ENCODE measurements at regions not wholly inside any gene's neighbourhood (a gene's known extent, or its start where the extent isn't known, plus 50 kb on each side); places are given as distances from the start of the nearest gene placed in this dataset.
"Not testable (repeated sequence)": the region's sequence is repeated elsewhere in the genome, so short reads cannot be mapped to it uniquely, and the experiment has no call there.

DNA sequence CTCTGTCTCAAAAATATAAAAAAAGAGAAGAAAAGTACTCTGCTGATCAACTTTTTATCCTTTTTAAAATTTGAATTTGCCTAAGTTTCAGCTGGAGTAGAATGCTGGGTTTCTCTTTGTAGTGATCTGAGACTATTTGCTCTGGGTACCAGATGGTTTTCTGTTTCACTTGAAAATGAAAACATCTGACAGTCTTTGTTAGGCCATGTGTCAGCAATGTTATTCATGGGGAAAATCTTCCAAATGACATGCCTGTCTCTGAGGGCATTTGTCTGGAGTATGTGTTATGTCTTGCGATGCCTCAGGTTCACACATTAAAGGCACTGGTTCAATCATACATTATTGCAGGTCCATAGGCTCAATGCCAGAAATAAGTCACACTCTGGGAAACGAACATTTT is 175.3 kb upstream of the TMEM229A start:
- no peak for DNase-seq

DNA sequence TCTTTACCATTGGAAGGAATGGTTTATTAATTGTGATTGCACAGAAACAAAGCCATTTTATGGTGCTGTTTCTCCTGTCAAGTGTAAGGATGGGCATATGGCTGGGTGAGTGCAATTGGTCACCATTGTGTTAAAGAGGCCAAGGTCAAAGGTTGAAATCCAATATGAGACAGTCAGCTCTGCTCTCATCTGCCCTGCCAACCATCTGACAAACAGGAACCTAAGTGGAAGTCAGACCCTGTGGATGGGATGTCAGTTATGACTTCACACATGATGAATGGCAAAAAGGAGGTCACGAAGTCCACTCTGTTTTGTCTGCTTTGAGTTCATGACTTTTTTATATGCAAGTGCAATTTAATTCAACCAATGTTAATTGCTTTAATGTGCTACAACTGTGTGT is 172.7 kb upstream of the TMEM229A start:
- DNase-seq = peak in 1 of 3 experiments; percentile 58

DNA sequence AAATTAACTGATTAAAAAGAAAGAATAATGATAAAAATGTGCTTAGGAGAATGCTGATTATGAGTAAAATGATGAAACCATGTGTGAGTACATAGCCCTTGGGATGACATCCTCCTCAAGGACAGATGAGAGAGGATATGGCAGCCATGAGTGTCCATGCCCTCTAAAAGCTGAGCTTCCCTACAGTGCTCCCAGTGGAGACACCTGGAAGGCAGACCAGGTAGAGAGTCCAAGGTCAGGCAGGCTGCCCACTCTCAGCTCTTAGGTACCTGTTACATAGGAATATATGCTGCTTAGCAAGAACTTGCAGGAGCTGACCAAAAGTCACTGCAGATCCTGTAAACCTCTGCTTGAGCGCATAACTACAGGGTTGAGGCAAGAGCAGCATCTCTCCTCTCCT is 169.7 kb upstream of the TMEM229A start:
- DNase-seq = no peak

DNA sequence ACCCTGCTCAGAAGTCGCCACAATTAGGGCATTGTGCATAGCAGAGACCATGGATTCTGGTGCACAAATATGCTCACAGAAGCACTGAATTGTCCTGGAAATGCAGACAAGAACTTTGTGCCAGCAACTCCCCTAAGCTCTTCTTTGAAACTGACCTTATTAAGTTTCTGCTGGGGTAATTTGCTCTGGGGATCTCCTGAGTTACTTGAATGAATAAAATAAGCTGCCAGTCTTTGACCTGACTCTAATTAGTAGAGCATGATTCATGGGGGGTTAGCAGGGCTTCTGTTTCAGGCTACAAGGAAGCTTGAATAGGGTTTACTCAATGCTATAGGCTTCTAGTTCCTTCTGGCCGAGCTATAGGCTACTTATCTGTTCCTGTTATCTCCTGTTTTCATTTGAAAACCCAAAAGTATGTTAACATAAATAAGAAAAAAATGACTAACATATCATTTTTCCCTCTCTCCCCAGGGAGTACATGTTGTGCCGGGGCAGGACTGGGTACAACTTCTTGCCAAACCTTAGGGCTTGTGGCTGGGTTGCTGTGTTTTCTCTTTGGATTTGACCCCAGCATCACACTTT is 169.0 kb upstream of the TMEM229A start:
- DNase-seq = no peak

DNA sequence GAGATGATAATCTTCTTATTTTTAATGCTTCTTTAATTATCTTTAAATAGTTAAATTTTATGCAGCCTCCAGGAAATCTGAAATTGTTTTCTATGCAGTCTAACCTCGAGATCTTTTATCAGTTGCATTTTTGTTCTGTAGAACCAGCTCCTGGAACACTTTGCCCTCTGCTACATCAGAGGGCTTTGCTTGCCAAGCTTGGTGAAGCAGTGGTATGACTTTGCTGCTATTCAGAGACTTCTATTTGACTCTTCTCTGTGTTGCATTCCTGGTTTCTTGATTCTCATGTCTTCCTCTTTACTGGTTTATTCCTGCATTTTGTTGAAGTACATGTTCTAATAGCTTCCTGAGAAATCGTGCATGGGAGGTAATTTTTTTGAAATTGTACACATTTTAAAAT is 163.7 kb upstream of the TMEM229A start:
- DNase-seq = no peak

DNA sequence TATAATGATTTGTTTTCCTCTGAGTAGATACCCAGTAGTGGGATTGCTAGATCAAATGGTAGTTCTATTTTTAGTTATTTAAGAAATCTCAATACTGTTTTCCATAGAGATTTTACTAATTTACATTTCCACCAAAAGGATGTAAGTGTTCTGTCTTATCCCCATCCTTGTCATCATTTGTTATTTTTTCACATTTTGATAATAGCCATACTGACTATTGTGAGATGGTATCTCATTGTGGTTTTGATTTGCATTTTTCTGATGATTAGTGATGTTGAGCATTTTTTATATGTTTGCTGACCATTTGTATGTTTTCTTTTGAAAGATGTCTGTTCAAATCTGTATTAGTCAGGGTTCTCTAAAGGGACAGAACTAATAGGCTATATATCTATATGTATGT is 160.0 kb upstream of the TMEM229A start:
- no peak for DNase-seq

DNA sequence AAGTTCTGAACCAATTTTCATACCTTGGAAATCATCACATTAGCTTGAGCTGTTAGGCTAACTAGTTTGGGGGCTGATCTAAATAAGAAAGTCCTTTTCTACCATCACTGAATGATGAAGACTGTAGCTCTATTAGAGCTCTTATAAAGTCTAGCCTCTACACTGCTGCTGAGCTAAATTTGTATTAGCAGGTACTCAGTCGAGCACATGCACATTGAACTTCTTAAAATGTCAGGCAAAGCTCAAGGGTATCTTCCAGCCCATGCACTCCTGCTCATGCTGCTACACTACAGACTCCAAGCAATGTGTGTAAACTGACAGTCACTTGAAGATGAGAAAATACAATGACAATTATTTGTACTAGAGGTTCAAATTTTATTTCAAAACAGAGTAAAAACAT is 158.8 kb upstream of the TMEM229A start:
- DNase-seq = no peak

DNA sequence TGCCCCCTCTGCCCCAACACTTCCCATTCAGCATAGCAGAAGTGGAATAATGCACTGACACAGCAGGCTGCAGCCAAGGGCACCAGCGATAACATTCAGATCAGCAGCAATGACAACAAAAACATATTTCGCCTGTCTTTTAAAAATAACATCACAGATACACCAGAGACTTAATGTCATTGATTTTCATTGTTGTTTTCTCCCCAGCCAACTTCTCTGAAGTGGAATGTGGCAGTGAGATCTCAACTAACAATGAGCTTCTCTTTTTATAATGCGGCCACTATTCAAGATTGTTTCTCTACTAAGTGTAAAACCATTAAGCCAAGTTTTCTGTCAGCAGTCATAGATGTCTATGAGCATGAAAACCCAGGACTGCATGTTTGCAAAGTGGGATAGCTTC is 158.2 kb upstream of the TMEM229A start:
- DNase-seq = no peak

DNA sequence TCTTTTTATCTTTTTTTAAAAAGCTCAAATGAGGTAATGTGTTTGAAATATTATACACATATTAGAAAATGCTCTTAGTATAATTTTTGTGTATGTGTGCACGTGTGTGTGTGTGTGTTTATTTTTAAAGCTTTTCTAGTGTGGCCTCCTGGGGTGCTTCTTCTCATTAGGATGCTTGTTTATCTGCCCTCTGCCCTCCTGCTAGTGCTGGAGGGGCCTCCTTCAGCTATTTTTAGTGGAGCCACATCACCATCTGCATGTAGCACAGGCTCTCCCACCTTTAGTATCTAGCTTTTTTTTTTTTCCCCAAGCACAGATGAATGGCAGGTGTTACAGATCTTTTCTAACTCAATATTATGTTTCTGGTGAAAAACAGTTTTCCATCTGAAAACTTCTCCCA is 155.7 kb upstream of the TMEM229A start:
- DNase-seq = peak in 2 of 3 experiments; percentile 52 to 85

DNA sequence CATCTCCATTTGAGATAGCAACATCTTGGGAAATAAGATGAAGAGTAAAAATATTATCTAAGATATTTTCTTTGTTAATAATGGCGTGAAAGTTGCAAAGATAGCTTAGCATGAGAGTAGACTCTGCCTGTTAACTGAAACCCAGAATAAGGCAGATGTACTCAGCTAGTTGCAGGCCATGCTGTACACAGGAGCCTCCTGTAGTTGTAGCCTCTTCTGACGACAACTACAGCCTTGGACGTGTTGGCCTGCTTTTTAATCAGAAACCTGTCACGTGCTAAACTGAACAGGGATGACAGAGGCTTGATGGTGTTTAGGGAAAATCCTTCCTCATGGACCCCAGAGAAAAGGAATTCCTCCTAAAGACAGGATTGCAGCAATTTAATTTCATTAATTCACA is 155.1 kb upstream of the TMEM229A start:
- DNase-seq = peak in 1 of 3 experiments; percentile 47

DNA sequence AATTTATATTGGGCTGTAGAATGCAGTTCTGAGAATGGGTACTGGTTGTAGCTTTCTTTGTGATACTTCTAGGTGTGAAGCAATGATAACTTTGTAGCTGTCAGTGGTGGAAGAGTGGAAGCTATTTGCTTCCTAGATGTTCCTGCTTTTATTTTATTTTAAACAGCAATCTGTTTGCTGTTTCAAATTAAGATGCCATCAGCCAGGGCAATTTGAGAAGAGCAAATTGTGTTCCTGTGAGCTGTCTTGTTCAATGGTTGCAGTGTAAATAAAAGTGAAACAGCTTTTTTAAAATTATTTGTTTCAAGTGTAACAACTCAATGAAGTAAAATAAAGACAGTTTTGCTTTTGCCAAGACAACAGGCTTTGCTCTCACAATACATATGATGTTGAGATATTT is 150.8 kb upstream of the TMEM229A start:
- DNase-seq = no peak

DNA sequence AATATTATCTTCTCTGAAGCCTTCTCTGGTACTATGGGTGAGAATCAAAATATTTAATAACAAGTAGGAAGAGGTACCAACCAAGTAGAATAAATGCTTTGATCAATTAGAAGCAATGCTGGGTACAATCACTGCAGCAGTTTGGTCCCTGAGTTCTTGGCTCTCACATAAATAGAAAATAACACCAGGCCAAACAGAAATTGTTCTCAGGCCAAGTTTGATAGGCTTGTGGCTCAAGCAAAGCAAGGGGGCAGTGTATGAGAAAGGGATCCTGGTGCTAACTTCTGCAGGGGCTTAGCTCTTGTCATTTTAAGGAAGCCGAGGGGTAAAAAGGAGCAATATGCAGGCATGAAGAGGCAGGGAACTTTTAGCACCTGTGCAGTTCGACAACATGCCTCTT is 146.8 kb upstream of the TMEM229A start:
- no peak for DNase-seq

DNA sequence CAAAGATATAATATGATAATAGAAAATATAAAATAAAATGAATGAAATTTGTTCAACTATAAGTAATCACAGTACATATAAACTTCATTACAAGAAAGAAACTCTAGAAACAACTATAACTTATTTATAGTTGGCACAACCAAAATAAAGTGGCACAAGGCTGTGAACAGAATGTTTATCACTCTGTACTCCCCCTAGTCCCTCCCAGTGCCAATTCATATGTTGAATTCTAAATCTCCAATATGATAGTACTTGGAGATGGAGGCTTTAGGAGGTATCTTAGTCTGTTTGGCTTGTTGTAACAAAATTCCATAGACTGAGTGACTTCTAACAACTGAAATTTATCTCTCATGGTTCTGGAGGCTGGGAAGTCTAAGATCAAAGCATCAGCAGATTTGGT is 145.0 kb upstream of the TMEM229A start:
- DNase-seq = no peak

DNA sequence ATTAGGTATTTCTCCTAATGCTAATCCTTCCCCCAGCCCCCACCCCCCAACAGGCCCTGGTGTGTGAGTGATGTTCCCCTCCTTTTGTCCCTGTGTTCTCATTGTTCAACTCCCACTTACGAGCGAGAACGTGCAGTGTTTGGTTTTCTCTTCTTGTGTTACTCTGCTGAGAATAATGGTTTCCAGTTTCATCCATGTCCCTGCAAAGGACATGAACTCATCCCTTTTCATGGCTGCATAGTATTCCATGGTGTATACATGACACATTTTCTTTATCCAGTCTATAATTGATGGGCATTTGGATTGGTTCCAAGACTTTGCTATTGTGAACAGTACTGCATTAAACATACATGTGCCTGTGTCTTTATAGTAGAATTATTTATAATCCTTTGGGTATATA is 138.9 kb upstream of the TMEM229A start:
- DNase-seq = not testable (repeated sequence)

DNA sequence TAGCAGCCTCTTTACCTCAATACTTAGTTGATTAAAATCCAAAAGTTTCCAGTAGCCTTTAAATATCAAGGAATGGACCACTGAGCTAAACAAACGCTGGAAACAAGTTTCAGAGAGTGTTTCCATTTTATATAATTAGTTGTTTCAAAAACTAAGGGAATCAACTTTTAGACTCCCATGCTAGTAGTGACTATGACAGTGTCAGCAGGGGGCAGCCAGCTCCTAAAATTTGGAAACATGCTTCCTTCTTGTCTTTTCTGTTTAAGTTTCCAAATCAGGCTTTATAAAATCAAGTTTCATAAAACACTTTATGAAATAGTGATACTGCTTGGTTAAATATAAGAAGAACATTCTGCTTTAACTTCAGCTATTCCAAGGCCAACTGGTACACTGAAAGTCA is 138.2 kb upstream of the TMEM229A start:
- peak; percentile 17 to 52 (median 18) for DNase-seq

DNA sequence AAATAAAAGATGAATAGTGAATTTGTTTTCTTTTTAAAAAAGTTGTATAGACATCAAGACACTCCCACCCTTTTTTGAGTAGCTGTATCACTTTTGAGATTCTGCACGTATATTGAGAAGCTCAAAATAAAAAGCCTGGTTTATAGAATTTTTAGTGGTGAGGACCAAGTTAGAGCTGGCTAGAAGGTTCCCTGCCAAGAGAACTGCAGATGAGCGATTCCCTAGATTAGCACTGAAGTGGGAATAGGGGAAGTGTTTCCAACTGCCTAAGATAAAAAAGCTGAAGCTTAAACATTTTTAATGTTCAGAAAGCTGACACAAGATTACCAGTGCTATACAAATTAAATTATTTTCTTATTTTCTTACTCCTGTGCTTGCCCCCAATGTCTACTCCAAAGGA is 135.7 kb upstream of the TMEM229A start:
- DNase-seq = no peak

DNA sequence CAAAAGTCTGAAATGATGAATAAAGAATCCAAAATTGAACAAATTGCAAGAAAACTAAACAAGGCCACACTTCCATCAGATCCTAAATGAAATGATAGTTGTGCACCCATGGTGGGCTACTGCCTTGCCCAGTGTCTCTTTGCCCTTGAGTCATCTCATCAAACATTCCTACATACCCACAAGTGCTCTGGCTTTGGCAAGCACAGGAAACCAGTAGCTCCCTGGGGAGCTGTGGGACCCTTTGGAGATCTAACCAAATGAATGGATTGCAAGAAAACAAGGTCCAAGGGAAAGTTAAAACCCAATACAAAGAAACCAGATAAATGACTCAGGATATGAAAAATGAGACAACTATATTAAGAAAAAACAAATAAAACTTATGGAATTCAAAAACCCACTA is 129.8 kb upstream of the TMEM229A start:
- no peak for DNase-seq

DNA sequence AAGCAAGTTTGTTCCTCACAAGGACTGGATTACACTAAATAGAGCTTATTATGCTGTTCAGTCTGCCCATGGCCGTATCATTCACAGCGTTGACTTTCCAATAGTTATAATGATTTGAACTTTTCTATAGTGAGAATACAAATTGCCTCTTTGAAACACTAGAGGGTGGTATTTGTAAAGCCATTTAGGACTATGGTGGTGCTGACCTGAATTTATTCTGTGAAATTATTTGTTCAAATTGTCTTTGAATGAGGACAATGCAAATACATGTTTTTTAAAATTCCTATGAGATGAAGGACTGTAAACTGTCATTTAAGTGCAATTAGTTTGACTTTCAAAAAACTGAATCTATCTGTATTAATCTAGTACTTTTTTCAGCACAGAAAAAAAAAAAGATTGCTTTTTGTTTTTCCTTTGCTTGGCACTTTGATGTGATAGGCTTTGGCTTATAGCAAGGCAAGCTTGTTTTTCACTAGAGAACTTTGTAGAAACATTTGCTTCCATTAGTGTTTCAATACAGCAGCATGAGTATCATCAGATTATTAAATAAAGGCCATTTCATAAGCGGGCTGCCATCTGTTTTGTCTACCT is 122.7 kb upstream of the TMEM229A start:
- DNase-seq = peak; percentile 16 to 73 (median 38)

DNA sequence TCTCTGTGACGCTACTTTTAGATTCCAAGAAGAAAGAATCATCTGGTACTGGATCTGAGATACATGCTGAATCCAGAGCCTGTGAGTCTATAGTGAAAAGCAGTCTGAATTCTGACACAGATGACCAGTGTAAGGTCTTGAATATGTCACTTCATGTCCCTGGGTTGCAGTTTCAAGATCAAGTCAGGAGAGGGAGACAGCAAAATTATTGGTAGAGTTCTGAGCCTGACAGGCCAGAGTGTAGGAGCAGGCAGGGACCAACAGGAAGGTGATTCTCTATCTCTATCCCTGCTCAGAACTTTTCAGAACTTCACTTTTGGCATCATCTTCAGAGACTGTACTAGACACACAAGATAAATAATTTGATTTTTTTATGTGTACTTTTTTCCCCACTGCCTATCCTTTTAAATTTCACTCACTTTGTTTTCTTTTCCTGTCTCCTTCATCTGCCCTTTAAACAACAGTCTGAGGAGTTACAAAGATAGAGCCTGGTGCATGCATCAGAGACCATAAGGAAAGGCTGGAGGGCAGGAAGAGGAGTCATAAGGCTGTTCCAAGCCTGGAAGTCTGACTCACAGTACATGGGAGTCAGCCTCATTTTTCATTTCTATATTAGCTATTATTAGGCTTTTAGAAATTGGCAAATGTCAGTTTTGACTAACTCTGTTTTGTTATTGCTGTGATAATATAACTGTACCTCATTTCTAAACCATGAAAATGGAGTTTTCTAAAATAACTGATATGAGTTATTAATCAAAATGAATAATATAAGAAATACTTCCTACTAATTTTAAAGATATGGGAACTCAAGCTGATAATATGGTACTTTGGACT is 120.2 kb upstream of the TMEM229A start:
- DNase-seq = peak; percentile 8 to 65 (median 17)

DNA sequence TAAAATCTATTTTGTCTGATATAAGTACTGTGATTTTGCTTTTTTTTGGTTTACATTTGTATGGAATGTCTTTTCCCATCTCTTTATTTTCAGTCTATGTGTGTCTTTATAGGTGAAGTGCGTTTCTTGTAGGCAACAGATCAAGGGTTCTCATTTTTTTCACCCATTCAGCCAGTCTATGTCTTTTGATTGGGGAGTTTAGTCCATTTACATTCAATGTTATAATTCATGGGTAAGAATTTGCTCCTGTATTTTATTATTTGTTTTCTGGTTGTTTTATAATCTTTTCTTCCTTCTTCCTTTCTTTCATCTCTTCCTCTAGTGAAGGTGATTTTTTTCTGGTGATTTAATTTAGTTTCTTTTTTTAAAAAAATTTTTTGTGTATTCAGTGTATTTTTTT is 104.8 kb upstream of the TMEM229A start:
- DNase-seq = no peak

DNA sequence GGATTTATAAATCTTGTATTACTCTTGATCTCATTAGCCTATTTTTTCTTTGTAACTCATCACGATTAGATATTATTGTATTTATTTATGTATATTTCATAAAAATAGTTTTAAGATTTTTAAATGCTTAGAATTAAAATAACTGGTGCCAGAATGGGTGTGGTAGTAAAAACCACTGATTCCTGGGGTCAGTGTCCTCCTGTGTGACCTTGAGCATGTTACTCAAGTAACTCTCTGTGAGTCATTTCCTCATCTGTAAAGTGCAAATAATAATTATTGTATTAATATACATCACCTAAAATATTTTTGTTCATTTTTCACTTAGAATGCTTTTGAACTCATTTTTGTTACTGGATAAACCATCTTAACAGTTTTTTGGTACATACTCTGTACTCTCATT is 91.3 kb upstream of the TMEM229A start:
- no peak for DNase-seq

DNA sequence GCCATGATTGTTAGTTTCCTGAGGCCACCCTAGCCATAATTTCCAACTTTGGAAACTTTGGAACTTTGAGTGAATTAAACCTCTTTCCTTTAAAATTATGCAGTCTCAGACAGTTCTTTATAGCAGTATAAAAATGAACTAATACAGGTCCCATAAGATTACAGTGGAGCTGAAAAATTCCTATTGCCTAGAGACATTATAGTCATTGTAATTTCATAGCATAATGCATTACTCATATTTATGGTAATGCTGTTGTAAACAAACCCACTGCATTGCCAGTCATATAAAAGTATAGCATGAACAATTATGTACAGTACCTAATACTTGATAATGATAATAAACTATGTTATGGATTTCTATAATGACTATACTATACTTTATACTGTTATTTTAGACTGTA is 88.0 kb upstream of the TMEM229A start:
- no peak for DNase-seq

DNA sequence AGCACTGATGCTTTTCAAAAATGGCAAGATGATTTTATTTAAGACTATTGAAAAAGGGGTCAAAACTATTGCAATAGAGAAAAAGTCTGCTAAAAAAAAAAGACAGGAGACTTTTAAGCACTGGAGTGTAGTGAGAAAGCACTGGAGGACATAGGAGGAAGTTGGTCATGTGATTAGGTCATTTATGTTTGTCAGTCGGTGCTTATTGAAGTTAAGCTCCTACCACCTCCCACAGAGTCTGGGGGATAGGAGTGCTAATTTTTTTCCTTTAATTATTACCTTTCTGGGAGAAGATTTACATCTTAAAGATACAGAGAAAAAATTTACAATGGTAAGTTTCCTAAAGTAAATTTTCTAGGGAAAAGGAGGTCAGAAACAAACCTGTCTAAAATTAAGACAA is 80.2 kb upstream of the TMEM229A start:
- DNase-seq = peak in 1 of 3 experiments; percentile 40

DNA sequence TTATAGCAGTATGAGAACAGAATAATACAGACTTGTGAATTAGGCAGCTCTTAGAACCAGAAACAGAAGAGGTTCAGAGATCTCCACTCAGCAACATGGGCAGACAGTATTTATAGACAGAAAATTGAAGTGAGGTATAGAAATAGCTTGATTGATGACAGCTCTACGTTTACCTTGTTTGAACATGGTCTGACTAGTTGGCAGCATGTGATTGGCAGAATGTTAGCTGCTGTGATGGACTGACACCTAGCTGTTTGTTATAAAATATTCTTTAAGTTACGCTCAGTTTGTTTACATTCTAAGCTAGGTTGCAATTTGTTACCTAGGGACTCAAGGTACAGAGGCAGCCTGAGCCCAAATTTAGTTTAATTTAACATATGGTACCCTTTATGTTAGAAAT is 73.7 kb upstream of the TMEM229A start:
- DNase-seq = peak in 2 of 3 experiments; percentile 18 to 69
